KMS-11 (cell line): ENCODE measurements at regions not wholly inside any gene's neighbourhood (a gene's known extent, or its start where the extent isn't known, plus 50 kb on each side); places are given as distances from the start of the nearest gene placed in this dataset.
A peak's percentile ranks its signal among the peaks of the same experiment; 100 is the strongest.

Experiments
- H2AFZ ChIP-seq: fragments of 200-600 bp; sonication (generic); 2 replicates; pipeline ENCODE4 v1.6.1; 2016; ENCODE audit warnings: antibody characterized with exemption, mixed run types, low read depth
- H3K27ac ChIP-seq: fragments of 200-600 bp; sonication (generic); 2 replicates; pipeline ENCODE4 v1.6.1; 2016; ENCODE audit warnings: mild to moderate bottlenecking, mixed run types
- H3K27me3 ChIP-seq: fragments of 200-600 bp; sonication (generic); 2 replicates; pipeline ENCODE4 v1.6.1; 2017; ENCODE audit warnings: mild to moderate bottlenecking, low read depth, mixed run types, moderate library complexity; ENCODE audit not compliant: insufficient read depth
- H3K36me3 ChIP-seq: fragments of 200-600 bp; sonication (generic); 2 replicates; pipeline ENCODE4 v1.6.1; 2017; ENCODE audit warnings: mild to moderate bottlenecking, mixed run types; ENCODE audit not compliant: insufficient read depth
- H3K4me1 ChIP-seq: fragments of 200-600 bp; sonication (generic); 2 replicates; pipeline ENCODE4 v1.6.1; 2016; ENCODE audit warnings: mild to moderate bottlenecking, low read depth, mixed run types; ENCODE audit not compliant: poor library complexity, severe bottlenecking
- H3K4me2 ChIP-seq: fragments of 200-600 bp; sonication (generic); 2 replicates; pipeline ENCODE4 v1.7.0; 2016; ENCODE audit warnings: mild to moderate bottlenecking, mixed run types
- H3K4me3 ChIP-seq: fragments of 200-600 bp; sonication (generic); IDR thresholded peaks from 2 replicates; pipeline ENCODE4 v1.6.1; 2017; ENCODE audit warnings: low read depth, low read length, mixed read lengths; ENCODE audit not compliant: insufficient read depth
- H3K79me2 ChIP-seq: fragments of 200-600 bp; sonication (generic); 2 replicates; pipeline ENCODE4 v1.6.1; 2016; ENCODE audit warnings: low read depth, mixed run types; ENCODE audit not compliant: insufficient read depth
- H3K9ac ChIP-seq: fragments of 200-600 bp; sonication (generic); 2 replicates; pipeline ENCODE4 v1.6.1; 2016; ENCODE audit warnings: mild to moderate bottlenecking, mixed run types
- H4K20me1 ChIP-seq: fragments of 200-600 bp; sonication (generic); 2 replicates; pipeline ENCODE4 v1.6.1; 2016; ENCODE audit warnings: mild to moderate bottlenecking, mixed run types; ENCODE audit not compliant: insufficient read depth
- CTCF ChIP-seq: fragments of 200-600 bp; sonication (generic); conservative IDR thresholded peaks from 2 replicates; pipeline ENCODE4 v1.6.1; 2017; ENCODE audit warnings: low read depth, mild to moderate bottlenecking, antibody characterized with exemption, low read length, moderate library complexity, mixed read lengths

- Histone ChIP-seq H3K9ac (no peak overlapping the region), H3K4me3 (no peak overlapping the region), H3K4me1 (peaks cover 40% of the 10 kb centered on the region), H3K27ac (no peak overlapping the region), H3K36me3 (no peaks in the 10 kb centered on the region), H2AFZ (no peak overlapping the region), H3K4me2 (no peak overlapping the region), H3K27me3 (no peaks in the 10 kb centered on the region), H4K20me1 (no peaks in the 10 kb centered on the region), H3K79me2 (no peaks in the 10 kb centered on the region)
- TF ChIP-seq CTCF, result no peak
These were observed 404.4 kb downstream of the ARHGEF28 start for GRCh38 chr5:74030371-74030770.

DNA sequence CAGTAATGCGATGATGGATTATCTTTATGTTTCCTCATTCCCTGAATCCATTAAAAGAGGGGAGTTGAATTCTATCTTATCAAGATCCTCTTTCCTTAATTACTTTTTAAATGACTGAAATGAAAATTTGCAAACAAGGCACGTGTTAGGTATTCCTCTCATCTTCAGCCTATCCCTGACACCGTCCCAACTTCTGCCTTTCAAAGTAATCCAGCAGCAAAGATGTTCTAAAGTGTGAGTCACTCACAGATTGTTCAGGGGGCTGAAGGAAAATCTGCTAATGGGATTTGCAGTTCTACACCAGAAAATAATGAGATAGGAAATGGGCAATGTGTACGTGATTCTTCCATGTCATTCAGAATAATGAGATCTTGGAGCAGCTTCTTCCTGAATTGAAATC, 403.0 kb downstream of the ARHGEF28 start:
- Histone ChIP-seq H3K27me3 (no peaks in the 10 kb centered on the region), H3K79me2 (no peaks in the 10 kb centered on the region), H2AFZ (peak overlapping the region; percentile 50), H3K9ac (no peak overlapping the region), H3K4me2 (peak overlapping the region; percentile 61), H3K4me3 (no peak overlapping the region), H3K4me1 (peaks cover 34% of the 10 kb centered on the region), H3K27ac (peak overlapping the region; percentile 51), H3K36me3 (no peaks in the 10 kb centered on the region), H4K20me1 (no peaks in the 10 kb centered on the region)
- no peak for TF ChIP-seq CTCF

GRCh38 chr5:74028406-74028805, 402.4 kb downstream of the ARHGEF28 start:
- Histone ChIP-seq H3K4me3 (no peak overlapping the region), H3K27ac (peak overlapping the region; percentile 51), H3K9ac (no peak overlapping the region), H3K79me2 (no peaks in the 10 kb centered on the region), H3K36me3 (no peaks in the 10 kb centered on the region), H4K20me1 (no peaks in the 10 kb centered on the region), H3K27me3 (no peaks in the 10 kb centered on the region), H3K4me2 (peak overlapping the region; percentile 61), H3K4me1 (peaks cover 34% of the 10 kb centered on the region), H2AFZ (peak overlapping the region; percentile 50)
- TF ChIP-seq CTCF, result no peak

DNA sequence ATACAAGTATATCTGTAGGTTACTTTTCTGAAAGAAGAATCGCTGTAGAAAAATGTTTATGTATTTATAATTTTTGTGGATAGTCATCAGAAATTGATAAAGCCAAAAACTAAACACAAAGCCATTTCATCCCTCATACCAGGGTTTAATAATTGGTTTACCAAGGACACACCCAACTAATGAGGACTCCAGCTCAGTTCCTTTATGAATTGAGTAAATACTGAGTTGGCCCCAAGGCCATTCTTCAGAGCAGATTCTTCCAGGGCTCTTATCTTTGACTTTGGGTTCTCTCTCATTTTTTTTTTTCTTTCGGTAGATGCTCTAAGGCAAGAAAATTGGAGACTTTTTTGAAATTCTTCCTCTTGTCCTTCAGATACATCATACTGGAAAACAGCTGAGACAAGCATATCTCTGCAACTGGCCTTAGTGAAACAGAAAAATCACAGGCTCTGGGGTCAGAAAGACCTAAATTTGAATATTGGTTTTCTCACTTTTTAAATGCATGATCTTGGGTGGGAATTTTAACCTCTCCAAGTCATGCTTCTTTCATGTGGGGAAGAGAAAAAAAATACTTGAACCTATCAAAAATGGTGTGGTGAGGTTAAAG, 401.8 kb downstream of the ARHGEF28 start:
- no peak overlapping the region for H3K4me3 ChIP-seq
- no peak for TF ChIP-seq CTCF

More for the DNA sequence above, 401.8 kb downstream of the ARHGEF28 start:
- Histone ChIP-seq H3K79me2 (no peaks in the 10 kb centered on the region), H3K27ac (peak overlapping the region; percentile 51), H3K4me1 (peaks cover 34% of the 10 kb centered on the region), H3K4me2 (peak overlapping the region; percentile 61), H3K36me3 (no peaks in the 10 kb centered on the region), H3K27me3 (no peaks in the 10 kb centered on the region), H2AFZ (0 out of 2 replicates have a peak overlapping the region, but pooled peaks have one; percentile 50), H4K20me1 (no peaks in the 10 kb centered on the region), H3K9ac (no peak overlapping the region)
